ENCODE measurements at regions not wholly inside any gene's neighbourhood (a gene's known extent, or its start where the extent isn't known, plus 50 kb on each side); places are given as distances from the start of the nearest gene placed in this dataset.

GRCh38 chr2:239559417-239560261 lies 158.8 kb upstream of the HDAC4 start:
- DNase-seq = peak in 1 of 6 donors; percentile 60
- H3K9me3 ChIP-seq = no peaks in the 10 kb centered on the region
- intact Hi-C loops (cut with DNase I) = no loop called here
- no peak for ATAC-seq
- no peaks in the 10 kb centered on the region for H3K27me3 ChIP-seq
- no peaks in the 10 kb centered on the region for H3K36me3 ChIP-seq
- no peaks in the 10 kb centered on the region for H3K4me1 ChIP-seq
- no peak overlapping the region for H3K27ac ChIP-seq
- H3K4me3 ChIP-seq = no peak overlapping the region
- no peak for FAIRE-seq
- WGBS, 2 donors = 86 to 89% methylated on average over 28 of the region's 28 CpGs
- no peak for TF ChIP-seq CTCF (IDR thresholded peaks at IDR 0.05)

GRCh38 chr2:239558661-239559060 lies 157.8 kb upstream of the HDAC4 start:
- Histone ChIP-seq H3K27ac (no peak overlapping the region), H3K27me3 (no peaks in the 10 kb centered on the region), H3K36me3 (no peaks in the 10 kb centered on the region), H3K9me3 (no peaks in the 10 kb centered on the region), H3K4me3 (no peak overlapping the region), H3K4me1 (no peaks in the 10 kb centered on the region)
- FAIRE-seq (no peak), ATAC-seq (no peak), DNase-seq (peak in 1 of 6 donors; percentile 39)
- no peak for TF ChIP-seq CTCF (IDR thresholded peaks at IDR 0.05)
- intact Hi-C loops (cut with DNase I) = no loop called here
- WGBS, 2 donors = 86 to 88% methylated on average over 12 of the region's 12 CpGs

GRCh38 chr2:239557516-239557915 lies 156.7 kb upstream of the HDAC4 start:
- Histone ChIP-seq H3K27me3 (no peaks in the 10 kb centered on the region), H3K27ac (no peak overlapping the region), H3K4me3 (no peak overlapping the region), H3K4me1 (no peaks in the 10 kb centered on the region), H3K9me3 (no peaks in the 10 kb centered on the region), H3K36me3 (no peaks in the 10 kb centered on the region)
- DNase-seq (no peak), FAIRE-seq (no peak), ATAC-seq (no peak)
- intact Hi-C loops (cut with DNase I) = no loop called here
- no peak for TF ChIP-seq CTCF (IDR thresholded peaks at IDR 0.05)
- 35 to 39% methylated on average over 5 of the region's 5 CpGs for WGBS, 2 donors

DNA sequence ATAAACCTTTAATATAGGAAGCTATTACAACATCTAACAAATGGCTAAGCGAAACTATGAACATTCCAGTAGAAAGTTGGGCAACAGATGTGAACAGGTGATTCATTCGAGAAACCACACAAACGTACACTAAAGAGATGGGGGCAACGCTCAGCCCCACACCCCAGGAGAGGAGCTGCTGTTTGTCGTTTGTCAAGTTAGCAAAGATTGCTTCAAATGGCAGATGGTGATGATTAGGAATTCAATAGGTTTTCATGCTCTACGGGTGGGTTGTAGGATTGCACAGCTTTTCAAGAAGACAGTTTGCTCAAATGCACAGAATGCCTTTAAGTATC lies 154.7 kb upstream of the HDAC4 start:
- H3K36me3 ChIP-seq = no peaks in the 10 kb centered on the region
- no peaks in the 10 kb centered on the region for H3K27me3 ChIP-seq
- no peak for TF ChIP-seq CTCF (IDR thresholded peaks at IDR 0.05)
- no peaks in the 10 kb centered on the region for H3K4me1 ChIP-seq
- ATAC-seq = no peak
- H3K9me3 ChIP-seq = no peaks in the 10 kb centered on the region
- no peak overlapping the region for H3K4me3 ChIP-seq
- FAIRE-seq = no peak
- no peak for DNase-seq
- 63 to 74% methylated on average over 6 of the region's 6 CpGs for WGBS, 2 donors
- intact Hi-C loops (cut with DNase I) = no loop called here
- no peak overlapping the region for H3K27ac ChIP-seq

DNA sequence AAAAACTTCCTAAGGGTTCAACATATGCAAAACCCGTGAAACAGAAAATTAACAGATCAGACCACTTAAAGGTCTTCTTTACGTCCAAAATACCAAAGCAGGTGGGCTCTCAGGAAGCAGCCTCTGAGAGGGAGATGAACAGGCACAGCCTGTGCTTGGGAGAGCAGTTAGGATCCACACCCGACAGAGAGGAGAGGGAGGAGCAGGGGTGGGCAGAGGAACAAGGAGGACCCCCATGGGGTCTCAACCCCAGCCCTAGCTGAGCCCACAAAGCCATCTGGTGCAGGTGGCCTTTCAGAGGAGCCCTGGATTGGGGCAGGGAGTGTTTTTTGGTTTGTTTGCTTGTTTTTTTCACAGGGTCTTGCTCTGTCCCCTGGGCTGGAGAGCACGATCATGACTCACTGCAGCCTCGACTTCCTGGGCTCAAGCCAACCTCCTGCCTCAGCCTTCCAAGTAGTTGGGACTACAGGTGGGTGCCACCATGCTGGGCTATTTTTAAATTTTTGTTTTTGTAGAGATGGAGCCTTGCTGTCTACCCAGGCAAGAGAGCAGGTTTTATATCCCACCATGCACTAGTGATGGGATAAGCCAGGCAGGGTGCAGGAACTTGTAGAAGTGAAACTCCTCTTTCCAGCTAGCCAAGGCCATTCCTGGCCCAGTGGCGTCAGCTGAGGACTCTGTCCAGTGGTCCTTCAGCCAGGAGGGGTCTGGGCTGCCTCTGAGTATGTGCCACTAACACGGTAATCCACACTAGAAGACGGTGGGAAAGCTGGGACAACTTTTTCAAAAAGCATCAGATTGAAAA lies 154.1 kb upstream of the HDAC4 start:
- Histone ChIP-seq H3K4me3 (no peak overlapping the region), H3K27me3 (no peaks in the 10 kb centered on the region), H3K27ac (no peak overlapping the region), H3K9me3 (no peaks in the 10 kb centered on the region), H3K4me1 (no peaks in the 10 kb centered on the region), H3K36me3 (no peaks in the 10 kb centered on the region)
- intact Hi-C loops (cut with DNase I) = no loop called here
- DNase-seq (peak in 1 of 6 donors; percentile 14), FAIRE-seq (no peak), ATAC-seq (no peak)
- 48 to 53% methylated on average over 8 of the region's 8 CpGs for WGBS, 2 donors
- no peak for TF ChIP-seq CTCF (IDR thresholded peaks at IDR 0.05)

Measured in pancreas (tissue), 10 donors.